Type B pancreatic cell (in vitro differentiated cells): ENCODE measurements at regions not wholly inside any gene's neighbourhood (a gene's known extent, or its start where the extent isn't known, plus 50 kb on each side); places are given as distances from the start of the nearest gene placed in this dataset.

Experiments
- DNase-seq: peaks from one replicate; pipeline ENCODE4 v3.0.0; 2021; ENCODE audit warnings: mixed read lengths; ENCODE audit not compliant: unreplicated experiment; ENCODE audit errors: extremely low spot score
- H3K27ac Mint-ChIP-seq: 2 replicates; pipeline ENCODE4 v1.8.0; 2021; ENCODE audit warnings: mild to moderate bottlenecking, mixed read lengths
- H3K27me3 Mint-ChIP-seq: 2 replicates; pipeline ENCODE4 v1.8.0; 2021; ENCODE audit warnings: mixed read lengths
- H3K36me3 Mint-ChIP-seq: 2 replicates; pipeline ENCODE4 v1.8.0; 2021; ENCODE audit warnings: mixed read lengths
- H3K4me1 Mint-ChIP-seq: one replicate; pipeline ENCODE4 v1.8.0; 2021; ENCODE audit warnings: mixed read lengths; ENCODE audit not compliant: unreplicated experiment
- H3K4me3 Mint-ChIP-seq: 2 replicates; pipeline ENCODE4 v1.8.0; 2021; ENCODE audit warnings: mild to moderate bottlenecking, mixed read lengths
- H3K9me3 Mint-ChIP-seq: 2 replicates; pipeline ENCODE4 v1.8.0; 2021; ENCODE audit warnings: mixed read lengths
- TF ChIP-seq, protein P1 (sequence below): fragments of 200-600 bp; sonication (generic); conservative IDR thresholded peaks from 2 replicates; pipeline ENCODE4 v1.5.0; 2021; ENCODE audit warnings: antibody characterized with exemption, mild to moderate bottlenecking

DNA sequence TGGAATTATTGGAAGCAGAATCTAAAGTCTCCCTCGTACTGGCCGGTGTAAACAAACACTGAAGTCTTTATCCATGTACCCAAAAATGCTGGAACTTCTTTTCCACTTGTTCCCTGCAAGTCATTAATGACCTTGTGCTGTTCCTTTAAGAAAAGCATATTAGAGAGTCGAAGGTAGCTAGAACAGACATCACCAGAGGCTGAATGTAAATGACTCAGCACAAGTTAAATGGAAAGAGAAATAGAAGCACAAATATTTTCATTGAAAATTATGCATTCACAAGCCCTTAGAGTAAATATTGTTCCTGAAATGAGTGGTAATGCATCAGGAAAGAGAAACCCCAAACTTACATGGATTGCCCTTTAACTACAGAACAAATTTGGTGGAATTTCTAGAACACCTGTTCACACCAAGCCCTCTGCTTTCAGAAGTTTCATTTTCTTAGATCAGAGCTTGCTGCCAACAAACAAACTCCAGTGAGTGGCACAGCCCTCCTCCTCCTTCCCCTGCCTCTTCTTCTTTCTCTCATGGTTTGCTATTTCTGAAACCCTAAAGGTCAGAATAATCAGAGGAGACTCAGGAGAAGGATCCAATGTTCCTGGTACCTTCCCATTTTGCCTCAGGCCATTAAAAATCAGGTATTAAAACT lies 264.3 kb downstream of the TXNL1 start:
- Mint-ChIP-seq H3K4me3 (no peak overlapping the region), H3K27me3 (no peaks in the 10 kb centered on the region), H3K9me3 (no peaks in the 10 kb centered on the region), H3K4me1 (peaks cover 8% of the 10 kb centered on the region), H3K36me3 (no peaks in the 10 kb centered on the region), H3K27ac (no peak overlapping the region)
- DNase-seq: no peak
- TF ChIP-seq, protein P1, sequence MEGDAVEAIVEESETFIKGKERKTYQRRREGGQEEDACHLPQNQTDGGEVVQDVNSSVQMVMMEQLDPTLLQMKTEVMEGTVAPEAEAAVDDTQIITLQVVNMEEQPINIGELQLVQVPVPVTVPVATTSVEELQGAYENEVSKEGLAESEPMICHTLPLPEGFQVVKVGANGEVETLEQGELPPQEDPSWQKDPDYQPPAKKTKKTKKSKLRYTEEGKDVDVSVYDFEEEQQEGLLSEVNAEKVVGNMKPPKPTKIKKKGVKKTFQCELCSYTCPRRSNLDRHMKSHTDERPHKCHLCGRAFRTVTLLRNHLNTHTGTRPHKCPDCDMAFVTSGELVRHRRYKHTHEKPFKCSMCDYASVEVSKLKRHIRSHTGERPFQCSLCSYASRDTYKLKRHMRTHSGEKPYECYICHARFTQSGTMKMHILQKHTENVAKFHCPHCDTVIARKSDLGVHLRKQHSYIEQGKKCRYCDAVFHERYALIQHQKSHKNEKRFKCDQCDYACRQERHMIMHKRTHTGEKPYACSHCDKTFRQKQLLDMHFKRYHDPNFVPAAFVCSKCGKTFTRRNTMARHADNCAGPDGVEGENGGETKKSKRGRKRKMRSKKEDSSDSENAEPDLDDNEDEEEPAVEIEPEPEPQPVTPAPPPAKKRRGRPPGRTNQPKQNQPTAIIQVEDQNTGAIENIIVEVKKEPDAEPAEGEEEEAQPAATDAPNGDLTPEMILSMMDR: no peak

DNA sequence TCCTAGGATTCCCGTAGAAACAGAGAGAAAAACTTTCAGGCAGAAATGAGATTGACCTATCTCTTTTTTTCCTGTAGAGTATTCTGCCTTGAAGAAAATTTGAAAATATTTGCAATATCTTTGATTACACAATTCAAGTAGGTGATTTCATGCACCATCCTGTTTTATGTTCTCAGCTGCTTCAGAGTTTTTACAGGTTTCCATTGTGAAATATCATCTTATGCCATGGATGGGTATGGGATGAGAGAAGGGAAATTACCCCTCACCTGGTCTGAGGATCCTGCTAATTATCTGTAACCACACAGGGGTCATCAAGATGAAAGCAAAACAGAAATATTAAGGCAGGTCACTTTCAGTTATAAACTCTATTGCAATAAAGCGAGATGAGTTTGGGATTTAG lies 264.8 kb downstream of the TXNL1 start:
- Mint-ChIP-seq H3K27ac (no peak overlapping the region), H3K4me3 (no peak overlapping the region), H3K36me3 (no peaks in the 10 kb centered on the region), H3K27me3 (no peaks in the 10 kb centered on the region), H3K9me3 (no peaks in the 10 kb centered on the region), H3K4me1 (peaks cover 8% of the 10 kb centered on the region)
- no peak for DNase-seq
- TF ChIP-seq, protein P1: no peak

DNA sequence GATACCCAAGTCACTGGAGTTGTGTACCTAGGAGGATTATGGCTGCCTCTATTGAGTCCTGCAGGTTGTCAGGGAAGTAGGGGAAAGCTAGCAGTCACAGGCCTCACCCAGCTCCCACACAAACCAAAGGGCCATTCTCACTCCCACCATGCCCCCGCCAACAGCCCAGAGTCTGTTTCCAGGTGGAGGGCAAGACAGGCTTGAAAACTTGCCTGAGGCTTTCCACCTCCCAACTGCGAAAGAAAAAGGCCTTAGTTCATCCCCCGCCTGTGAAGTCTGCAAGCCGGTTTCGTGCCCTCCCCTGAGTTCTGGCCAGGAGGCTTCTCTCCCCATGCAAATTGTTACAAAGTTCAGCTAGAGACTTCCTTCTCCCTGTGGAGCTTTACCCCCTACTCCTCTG lies 270.3 kb downstream of the TXNL1 start:
- DNase-seq: no peak
- no peaks in the 10 kb centered on the region for H3K4me1 Mint-ChIP-seq
- H3K9me3 Mint-ChIP-seq: peaks cover 4% of the 10 kb centered on the region
- no peak overlapping the region for H3K27ac Mint-ChIP-seq
- no peak overlapping the region for H3K4me3 Mint-ChIP-seq
- TF ChIP-seq, protein P1: no peak
- no peaks in the 10 kb centered on the region for H3K27me3 Mint-ChIP-seq
- no peaks in the 10 kb centered on the region for H3K36me3 Mint-ChIP-seq

DNA sequence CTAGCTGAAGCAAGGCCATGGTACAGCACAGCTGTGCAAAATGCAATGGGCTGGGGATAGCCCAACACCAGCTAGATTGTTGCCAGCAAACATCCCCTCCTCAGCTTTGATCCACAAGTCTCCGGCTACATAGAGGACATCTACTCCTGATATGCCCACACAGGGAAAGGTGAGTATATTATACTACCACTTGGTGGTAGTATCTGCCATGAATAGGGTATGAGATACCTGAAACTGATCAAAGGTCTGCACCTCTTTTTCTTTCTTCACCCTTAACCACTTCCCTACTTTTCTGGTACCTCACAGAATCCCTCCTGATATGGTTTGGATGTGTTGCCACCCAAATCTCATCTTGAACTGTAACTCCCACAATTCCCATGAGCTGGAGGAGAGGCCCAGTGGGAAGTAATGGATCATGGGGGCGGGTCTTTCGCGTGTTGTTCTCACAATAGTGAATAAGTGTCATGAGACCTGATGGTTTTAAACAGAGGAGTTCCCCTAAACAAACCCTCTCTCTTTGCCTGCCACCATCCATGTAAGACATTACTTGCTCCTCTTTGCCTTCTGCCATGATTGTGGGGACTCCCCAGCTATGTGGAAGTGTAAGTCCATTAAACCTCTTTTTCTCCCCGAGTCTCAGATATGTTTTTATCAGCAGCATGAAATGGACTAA lies 279.6 kb downstream of the TXNL1 start:
- H3K4me3 Mint-ChIP-seq: no peak overlapping the region
- TF ChIP-seq, protein P1: no peak
- no peaks in the 10 kb centered on the region for H3K36me3 Mint-ChIP-seq
- H3K27me3 Mint-ChIP-seq: no peaks in the 10 kb centered on the region
- H3K27ac Mint-ChIP-seq: no peak overlapping the region
- no peaks in the 10 kb centered on the region for H3K4me1 Mint-ChIP-seq
- DNase-seq: no peak
- H3K9me3 Mint-ChIP-seq: peaks cover 12% of the 10 kb centered on the region

DNA sequence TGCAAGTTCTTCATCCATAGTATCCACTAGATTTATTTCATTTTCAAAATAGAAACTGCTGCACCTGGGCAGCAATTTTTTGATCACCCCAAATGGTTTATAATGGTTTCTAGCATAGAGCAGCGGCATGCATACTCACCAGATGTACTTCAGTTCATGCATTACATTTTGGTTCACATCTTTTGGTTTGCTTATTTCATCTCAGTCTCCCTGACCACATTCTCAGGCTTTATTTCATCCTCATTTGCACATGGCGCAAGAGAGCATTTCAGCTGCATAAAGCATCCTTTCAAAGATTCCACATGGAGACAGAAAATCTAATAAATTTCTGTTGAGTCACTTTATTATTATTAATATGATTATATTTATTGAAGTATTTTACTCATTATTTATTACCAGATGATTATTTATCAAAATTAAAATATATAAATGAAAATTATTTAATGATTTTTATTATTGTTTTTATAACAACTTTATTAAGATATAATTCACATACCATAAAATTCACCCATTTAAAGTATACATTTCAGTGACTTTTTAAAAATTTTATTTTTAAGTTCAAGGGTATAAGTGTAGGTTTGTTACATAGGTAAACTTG lies 284.6 kb downstream of the TXNL1 start:
- Mint-ChIP-seq H3K36me3 (no peaks in the 10 kb centered on the region), H3K27me3 (no peaks in the 10 kb centered on the region), H3K4me3 (no peak overlapping the region), H3K27ac (no peak overlapping the region), H3K4me1 (no peaks in the 10 kb centered on the region), H3K9me3 (peaks cover 19% of the 10 kb centered on the region)
- TF ChIP-seq, protein P1: no peak
- DNase-seq: no peak
